ENCODE measurements at regions not wholly inside any gene's neighbourhood (a gene's known extent, or its start where the extent isn't known, plus 50 kb on each side); places are given as distances from the start of the nearest gene placed in this dataset.
"Not testable (repeated sequence)": the region's sequence is repeated elsewhere in the genome, so short reads cannot be mapped to it uniquely, and the experiment has no call there.

DNA sequence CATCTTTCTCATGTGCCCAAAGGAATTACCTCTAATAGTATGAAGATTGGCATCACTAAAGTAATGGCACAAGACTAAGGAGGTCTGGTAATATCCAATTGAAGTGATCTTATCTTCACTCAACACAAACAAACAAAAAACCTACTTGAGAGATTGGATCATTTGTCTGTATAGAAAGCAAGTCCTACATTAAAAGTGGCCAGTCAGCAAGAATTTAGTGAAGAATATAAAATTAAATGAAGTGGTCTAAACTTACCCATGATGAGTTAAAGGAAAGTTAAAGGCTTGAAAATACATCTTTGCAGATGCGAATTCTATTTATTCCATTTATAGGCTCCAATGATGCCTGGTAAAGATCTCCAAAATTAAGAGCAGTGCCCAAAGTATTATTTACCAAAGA is 350.3 kb upstream of the PCSK5 start:
- no peak for DNase-seq

DNA sequence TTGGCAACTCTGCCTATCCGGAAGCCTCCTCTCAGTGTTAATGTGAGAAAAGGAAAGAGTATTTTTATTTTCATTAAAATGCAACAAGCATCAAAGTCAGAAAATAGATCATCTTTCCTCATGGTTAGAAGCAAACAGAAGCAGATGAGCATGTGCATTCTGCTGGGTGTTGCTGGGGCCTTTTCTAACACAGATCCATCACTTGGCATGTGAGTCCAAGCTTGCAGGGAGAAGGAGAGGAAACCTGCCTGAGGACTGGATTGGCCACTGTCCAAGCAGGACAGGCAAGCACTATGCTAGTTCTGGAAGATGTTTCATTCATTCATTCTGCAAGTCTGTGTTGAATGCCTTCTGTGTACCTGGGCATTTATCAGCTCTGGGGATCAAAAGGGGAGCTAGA is 348.7 kb upstream of the PCSK5 start:
- no peak for DNase-seq

DNA sequence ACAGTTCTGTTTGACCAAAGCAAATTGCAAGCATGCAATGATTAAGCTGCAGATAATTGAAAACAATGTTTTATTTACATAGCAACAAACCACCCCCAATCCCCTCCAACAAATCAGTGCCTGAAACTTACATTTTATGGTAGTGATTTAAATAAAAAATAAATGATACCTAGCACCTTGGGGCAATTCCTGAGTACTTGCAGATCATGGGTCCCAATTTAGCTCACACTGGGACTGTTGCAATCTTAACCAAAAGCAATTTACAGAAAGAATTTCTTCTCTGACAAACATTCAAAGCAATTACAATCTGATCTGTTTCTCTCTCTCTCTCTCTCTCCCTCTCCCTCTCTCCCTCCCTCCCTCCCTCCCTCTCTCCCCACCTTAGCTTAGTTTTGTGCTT is 345.7 kb upstream of the PCSK5 start:
- no peak for DNase-seq

DNA sequence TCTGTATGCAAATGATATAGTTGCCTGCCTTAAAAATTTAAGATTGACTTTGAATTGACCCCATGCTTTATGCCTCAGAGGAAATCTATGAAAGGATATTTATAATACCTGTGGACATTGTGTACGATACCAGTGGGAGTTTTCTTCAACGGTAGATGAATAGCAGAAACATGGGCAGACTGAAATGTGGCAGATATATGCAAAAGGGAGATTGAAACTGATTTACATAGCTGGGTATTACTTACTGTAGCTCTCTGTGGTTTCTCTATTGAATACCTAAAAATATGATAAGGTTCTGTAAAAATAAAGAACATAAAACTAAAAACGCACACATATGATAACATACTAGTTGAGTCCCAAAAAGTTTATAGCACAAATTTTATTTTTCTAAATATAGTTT is 345.2 kb upstream of the PCSK5 start:
- no peak for DNase-seq

DNA sequence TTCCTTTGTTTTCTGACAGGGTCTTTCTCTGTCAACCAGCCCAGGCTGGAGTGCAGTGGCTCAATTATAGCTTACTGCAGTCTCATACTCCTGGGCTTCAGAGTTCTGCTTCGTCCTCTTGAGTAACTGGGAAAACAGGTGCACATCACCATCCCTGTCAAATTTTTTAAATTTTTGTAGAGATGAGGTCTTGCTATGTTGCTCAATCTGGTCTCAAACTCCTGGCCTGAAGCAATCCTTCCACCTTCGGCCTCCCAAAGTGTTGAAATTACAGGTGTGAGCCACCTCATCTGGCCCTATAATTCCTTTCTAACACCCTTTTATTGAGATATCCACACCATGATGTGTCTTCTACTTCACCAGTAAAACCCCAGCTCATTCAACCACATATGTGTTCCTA is 341.6 kb upstream of the PCSK5 start:
- DNase-seq: no peak

DNA sequence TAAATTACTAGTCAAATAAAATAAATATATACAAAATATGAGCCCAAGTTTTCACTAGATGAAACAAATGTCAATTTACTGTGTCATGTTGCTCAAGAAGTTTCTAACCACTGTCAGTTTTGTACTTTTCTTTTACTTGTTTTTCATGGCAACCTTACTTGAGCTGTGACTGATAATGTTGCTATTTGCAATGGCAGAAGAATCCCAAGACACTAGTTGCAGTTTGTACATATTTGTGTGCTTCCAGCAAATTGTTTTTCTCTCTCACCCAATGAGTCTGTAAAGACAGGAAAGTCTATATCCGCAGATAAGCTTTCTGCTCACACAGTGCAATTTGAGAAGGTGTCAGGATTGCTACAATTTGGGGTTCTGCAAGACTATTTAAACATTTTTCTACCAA is 338.6 kb upstream of the PCSK5 start:
- no peak for DNase-seq

DNA sequence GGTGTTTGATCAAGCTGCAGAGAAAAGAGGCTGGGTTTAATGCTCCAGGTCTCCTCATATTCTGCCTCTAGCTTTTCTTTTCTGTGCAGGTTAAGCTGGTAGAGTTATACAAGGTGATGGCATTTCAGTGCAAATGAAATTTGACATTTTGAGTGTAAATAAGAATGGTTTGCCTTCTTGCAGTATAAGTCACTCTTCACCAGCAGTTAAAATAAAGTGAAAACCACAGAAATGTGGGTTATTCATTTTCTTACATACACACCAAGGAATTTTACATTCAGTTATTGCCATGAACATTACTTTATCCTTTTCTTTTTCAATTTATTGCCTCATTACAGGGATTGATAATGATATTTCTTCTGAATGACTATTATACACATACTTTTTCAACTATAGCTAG is 337.5 kb upstream of the PCSK5 start:
- DNase-seq: no peak

DNA sequence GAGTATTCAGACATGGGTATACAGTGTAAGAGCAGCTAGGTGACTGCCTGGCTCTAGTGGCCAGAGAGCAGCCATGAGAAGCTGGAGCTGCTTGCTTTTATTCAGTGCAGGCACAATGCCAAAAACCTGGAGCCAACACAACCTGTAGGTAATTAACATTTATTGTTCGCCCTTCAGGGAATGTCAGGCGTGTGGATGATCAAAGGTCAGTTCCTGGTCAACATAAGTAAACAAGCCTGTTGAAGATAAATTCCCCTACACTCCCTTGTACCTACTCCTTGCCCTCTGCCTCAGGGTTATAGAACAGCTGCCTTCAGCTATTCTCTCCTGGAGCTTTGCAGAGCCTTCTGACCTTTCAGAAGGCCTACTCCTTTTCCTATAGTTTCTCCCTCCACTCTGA is 323.7 kb upstream of the PCSK5 start:
- DNase-seq: not testable (repeated sequence)

DNA sequence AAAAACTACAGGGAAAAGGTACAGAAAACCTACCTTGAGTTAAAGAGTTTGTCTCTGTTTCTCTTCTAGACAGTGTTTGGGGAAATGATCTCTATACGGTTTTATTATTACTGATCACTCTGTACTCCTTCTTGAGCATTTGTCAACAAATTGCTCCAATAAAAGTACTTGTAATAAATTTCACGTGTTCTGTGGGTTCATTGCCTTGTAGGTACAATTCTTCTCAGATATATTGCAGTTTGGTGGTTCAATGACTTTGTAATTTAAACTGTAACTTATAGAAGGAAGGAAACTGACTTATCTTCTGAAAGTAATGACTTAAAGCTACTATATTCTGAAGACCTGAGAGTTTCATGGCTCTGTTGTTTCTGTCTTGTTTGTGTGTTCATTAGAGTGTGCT is 319.9 kb upstream of the PCSK5 start:
- DNase-seq: no peak

DNA sequence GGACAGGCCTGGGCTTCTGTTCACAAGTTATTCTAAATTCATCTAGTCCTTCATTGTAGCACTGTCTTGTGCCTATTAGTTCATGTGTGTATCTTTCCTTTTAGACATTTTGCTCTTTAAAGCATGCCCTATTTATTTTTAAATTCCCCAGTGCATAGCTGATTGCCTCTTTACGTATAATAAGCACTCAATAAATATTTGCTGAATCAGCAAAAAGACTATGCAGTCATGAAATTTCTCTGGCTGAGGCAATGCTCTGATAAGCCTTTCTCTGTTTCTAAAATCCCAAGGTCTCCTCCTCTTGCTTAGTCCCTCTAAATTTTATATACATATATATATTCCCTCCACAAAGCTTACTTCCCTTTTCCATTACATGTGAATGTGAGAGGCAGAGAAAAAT is 315.9 kb upstream of the PCSK5 start:
- DNase-seq: no peak

DNA sequence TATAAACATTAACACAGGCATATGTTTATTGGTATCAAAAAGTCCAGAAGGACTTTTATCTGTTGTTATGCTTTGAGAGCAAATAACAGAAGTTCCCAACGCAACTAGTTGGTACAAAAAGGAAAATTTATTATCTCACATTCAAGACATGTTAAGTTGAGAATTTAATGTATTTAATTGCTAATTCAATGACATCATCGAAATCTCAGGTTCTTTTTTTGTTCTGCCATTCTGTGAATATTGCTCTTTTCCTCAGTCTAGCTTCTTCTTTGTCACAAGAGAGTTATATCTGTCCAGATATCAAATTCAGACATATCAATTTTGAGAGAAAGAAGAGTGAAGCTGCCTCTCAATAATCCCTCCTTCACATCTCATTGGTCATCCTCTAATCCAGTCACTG is 307.6 kb upstream of the PCSK5 start:
- no peak for DNase-seq

DNA sequence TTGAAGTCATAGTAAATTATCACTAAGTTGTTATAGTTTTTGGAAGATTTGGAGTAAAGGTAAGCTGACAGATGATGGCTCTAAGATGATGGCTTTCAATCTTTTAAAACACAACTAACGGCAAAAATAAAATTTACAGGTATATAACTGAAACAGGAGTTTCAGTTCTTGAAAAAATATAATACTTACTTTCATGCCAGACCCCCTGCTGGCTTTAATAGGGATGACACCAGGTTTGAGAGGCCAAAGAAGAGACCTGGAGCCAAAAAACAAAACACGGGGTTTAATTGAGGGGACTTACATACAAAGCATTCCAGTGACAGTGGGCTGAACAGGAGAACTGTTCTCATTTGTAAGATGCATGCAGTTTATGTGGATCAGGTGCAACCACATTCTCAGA is 301.7 kb upstream of the PCSK5 start:
- DNase-seq: no peak

DNA sequence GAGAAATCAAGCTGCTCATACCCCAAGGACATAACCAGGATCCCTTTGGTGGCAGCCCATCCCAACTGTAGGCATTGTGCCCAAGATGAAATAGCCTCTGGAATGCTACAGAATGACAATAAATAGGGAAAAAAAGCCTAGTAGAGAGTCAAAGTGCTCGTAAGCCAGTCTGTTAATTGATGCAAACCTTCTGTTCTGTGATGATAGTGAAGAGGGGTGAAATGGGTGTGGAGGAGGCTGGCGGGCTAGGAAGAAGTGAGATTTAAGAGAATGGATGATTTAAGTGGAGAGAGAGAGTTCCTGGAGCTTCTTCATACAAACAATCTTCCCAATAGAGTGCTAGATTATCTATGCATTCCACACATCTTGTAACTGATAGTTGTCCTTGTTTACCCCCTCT is 301.0 kb upstream of the PCSK5 start:
- DNase-seq: no peak

DNA sequence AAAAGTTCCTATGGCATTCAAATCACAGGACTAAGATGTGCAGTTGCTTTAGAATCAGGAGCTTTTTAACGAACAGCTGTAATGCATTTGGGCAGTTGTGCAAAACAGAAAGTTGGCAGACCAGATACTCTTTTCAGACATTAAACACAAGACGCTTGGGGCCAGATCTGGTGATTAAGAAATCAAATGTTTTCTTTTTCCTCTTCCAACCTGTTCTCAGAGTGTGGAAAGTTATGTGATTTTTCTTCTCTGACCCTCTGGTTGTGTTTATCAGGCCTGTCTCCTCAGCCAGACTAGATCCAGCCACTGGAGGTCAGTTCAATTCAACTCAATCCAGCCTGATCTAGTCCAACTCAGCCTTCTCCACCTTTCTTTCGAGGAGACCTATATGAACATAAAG is 298.5 kb upstream of the PCSK5 start:
- DNase-seq: peak; percentile 56

DNA sequence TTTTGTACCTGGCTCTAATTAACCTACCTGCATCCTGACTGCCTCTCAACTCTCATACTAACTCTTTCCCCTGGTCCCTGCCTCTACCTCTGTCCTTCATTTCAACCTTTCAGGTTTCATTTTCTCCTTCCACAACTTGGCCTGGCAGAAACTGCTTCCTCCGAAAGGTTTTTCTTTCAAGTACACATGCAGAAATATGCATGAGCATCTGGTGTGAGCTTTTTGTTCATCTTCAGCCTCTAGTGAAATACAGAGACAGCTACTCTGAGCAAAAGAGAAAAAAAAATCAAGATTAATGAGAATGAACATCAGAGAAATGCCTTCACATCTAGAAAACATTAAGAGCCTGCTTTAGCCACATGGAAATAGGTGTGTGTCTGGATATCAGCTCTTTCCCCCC is 297.9 kb upstream of the PCSK5 start:
- no peak for DNase-seq

DNA sequence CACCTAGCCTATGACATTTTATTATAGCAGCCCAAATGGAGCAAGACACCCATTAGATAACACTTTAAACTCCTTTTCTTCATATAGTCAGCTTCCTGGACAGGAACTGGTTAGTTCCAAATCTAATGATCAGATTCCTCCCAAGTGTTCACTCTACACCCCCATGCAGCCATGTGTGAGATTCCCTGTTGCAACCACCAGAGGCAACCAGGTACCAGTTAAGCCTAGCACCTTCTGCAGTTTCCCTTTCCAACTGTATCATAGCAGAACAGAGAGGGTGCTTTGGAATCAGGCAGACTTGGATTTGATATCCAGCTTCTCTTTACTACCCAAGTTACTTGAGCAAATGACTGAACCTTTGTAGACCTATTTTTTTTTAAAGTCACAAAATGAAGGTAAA is 296.6 kb upstream of the PCSK5 start:
- no peak for DNase-seq

DNA sequence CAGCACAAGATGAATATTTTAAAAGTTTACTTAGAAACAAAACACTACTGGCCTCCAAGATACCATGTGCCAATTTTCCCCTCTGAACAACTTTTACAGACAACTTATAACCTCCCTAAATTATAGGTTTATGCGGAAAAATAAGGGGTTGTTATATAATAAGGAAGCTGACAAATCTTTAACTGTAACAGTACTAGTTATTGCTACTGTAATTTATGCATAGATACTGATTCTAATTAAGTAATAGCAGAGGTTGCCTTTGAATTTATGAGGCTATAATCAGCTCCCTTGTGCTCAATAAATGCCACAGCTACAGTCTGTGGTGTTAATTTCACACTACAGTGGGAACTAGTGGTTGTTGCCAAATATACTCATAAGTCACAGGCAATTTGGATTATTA is 291.3 kb upstream of the PCSK5 start:
- DNase-seq: peak; percentile 32

DNA sequence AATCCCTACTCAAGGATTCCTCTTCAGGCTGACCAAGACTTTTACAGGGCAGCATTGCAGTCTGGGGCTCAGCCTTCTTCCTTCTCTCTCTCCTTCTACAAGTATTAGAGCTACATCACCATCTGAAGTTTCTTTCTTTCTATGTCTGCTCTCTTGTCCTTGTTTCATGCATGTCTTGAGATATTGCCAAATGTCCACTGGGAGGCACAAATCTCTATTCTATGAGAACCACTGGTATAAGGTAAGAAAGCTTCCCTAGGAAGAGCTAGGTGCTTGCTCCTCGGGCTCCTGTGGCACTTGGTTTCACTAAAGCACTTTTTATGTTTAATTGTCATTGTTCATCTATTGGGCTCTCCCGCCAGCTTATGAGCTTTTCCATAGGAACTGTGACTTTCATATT is 289.2 kb upstream of the PCSK5 start:
- DNase-seq: no peak

DNA sequence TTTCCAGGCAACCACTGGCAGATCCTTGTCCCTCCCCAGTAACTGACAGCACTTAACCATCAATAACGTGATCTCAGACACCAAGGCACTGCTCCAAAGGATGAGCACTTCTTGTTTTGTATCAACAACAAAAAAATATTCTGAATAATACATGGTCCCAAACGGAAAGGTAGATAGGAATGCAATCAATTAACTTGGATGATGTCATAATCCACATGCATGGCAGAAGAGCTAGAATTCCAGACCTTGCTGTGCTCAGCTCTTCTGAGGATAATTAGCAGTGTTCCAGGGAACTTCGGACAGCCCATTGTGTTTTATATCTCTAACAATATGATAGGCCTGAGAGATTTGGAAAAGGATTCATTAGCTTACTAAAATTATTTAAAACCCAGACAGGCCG is 288.4 kb upstream of the PCSK5 start:
- DNase-seq: no peak

DNA sequence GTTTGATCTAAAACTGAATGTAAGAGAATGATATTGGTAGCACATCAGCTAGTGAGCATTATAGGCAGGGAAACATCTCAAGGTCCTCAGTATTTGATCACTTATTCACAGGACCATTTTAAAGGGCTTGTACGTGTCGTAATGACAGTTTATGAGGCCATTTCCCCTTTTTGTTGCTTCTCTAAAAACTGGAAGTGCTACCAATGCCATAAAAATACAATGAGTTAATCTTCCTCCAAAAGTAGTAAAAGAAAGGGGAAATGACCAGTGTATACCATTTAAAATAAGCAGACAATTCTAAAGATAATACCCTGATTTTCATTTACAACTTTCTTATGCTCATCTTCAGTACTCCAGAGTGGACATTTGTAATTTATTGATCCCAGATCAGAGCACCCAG is 285.8 kb upstream of the PCSK5 start:
- DNase-seq: no peak

DNA sequence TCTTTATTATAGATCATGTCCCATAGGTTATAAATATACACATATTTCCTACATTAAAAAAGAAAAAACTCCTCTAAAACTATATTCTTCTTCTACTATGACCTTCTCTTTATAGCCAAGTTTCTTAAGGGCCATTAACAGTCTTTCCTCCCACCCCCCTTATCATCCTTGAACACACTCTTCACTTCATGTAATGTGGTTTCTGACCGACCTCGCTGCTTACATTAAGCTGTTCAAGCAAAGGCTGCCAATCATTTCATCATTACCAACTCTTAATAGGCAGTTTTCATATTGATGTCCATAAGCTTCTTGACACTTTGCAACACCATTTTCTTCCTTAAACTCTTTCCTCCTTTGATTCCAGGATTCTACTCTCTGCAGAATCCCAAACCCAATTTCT is 283.0 kb upstream of the PCSK5 start:
- no peak for DNase-seq

DNA sequence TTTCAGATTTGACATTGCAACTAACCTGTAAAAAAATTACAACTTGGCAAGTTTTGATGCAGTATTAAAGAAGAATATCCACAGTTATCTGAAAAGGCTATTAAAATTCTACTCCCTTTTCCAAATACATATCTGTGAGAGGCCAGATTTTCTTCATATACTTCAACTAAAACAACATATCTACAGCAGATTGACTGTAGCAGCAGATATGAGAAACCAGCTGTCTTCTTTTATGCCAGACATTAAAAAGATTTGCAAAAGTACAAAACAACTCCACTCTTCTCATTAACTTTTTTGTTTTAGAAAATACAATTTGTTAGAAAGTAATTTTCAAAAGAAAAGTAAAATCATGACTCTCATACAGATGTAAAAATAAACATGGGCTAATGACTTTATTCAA is 281.1 kb upstream of the PCSK5 start:
- DNase-seq: no peak

DNA sequence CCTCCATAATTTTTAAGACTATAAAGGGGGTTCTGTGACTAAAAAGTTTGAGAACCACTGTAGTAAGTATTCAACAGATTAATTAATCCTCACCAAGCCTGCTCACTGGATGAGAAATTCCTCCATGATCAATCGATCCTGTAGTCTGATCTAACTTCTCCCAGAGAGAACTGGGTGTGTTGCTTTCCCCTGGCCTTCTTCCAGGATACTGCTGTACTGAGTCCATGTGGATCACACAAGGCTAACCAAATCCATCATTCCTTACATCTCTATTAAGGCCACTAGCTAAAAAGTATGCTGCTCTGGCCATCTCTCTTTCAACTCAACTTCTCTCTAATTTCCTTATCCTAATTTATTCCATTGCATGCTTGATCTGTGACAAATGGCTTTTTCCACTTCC is 280.2 kb upstream of the PCSK5 start:
- no peak for DNase-seq

DNA sequence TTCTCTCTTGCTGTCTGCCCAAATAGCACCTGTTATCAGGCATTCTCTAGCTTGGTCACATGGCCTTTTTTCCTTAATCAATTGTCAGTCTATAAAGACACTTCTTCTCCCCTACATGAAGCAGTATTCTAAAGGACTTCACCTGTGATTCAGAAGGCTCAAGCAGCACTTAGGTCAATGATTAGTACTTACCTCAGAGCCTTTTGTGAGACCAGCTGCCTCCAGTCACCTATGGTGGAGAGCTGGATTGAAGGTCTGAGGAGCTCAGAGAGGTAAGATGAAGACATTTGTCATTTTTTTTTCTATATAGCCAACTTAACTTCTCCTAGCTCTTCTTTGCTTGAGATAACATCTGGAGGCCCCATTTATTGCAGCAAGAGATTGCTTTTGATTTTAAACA is 278.3 kb upstream of the PCSK5 start:
- DNase-seq: no peak

DNA sequence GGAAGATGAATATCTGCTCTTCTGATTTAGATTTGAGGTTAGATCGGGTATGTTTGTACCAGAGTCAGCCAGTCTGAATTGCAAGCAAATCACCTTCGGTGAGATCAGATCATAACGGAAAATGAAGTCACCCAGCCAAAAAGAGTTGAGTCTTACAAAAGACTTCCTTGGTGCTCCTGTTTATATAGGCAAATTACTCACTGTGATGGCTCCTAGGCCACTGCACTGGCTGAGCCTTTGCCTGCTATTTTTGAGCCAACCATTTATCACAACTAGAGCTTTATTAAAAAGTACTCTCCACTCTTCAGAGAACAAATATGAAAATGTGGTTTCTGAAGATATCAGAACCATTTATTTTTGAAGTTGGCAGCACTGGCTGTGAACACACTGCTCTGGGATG is 277.7 kb upstream of the PCSK5 start:
- DNase-seq: no peak

DNA sequence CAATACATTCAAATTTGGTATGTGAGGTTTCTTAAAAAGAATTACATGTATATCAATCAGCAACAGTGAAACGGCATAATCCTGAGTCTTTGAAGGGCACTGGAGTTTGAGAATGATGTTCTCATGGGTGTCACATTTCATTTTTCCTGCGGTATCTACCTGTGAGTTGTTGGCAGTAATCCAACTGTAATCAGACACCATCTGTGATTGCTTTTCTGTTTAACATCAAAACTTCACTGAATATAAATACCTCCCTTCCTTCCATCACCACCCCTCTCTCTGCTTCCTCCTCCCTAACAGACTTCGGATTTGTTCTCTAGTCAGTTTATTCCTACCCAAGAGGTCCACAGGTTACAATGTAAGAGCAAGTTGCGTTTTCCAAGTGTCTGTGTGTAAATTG is 275.2 kb upstream of the PCSK5 start:
- no peak for DNase-seq
